Central memory CD4-positive, alpha-beta T cell (primary cell): ENCODE measurements at regions not wholly inside any gene's neighbourhood (a gene's known extent, or its start where the extent isn't known, plus 50 kb on each side); places are given as distances from the start of the nearest gene placed in this dataset.
A peak's percentile ranks its signal among the peaks of the same experiment; 100 is the strongest.

ENCODE experiments used
- DNase-seq: peaks from one replicate; pipeline ENCODE4 v3.0.0; 2022

DNA sequence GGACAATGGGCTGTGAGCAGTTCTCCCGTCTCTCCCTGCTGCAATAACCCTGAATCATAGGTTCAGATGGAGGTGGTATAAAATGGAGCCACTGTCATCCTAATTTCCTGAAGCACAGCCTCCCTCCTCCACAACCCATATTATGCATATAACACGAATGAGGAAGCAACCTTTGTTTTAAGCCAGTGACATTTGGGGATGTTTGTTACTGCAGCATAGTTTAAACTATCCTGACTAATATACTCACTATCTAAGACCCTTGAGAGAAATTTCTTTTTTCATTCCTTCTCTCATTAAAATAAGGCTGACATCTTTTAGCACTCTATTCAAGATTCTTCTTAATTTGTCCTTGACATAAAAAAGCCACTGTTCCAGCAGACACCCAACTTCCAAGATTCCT is 413.4 kb downstream of the SOX9 start:
- DNase-seq: no peak

DNA sequence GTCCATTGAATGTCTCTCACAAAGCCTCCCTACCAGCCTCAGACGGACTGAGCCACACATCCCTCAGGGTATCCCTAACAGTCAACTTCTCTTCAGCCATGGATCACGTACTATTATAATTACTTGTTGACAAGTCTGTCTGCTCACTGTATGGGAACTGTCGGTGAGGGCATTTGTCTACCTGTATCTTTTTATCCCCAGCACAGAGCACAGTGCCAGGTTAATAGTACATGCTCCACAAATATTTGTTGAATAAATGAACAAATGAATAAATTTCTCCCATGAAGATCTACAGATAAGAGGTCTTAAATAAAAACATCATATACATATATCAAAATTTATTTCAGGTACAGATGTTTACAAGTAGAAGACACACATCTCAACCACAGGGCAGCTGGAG is 414.0 kb downstream of the SOX9 start:
- no peak for DNase-seq

DNA sequence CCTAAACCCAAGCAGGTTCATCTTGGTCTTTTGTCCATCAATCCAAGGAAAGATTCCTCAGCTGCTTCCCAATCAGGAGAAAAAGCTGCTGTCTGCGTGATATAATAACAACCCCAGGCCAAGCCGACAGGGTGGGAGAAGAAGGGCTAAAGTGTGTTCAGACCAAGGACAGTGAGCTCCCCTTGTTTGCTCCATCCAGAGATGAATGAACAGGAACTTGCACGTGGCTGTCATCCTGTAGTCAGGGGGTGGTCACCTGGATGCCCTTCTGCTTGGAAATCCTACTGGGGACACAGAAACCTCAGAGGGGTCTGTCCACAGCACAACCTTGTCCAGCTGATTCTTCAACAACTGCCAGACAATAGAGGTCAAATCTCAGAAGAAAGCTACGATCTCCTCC is 414.5 kb downstream of the SOX9 start:
- no peak for DNase-seq

DNA sequence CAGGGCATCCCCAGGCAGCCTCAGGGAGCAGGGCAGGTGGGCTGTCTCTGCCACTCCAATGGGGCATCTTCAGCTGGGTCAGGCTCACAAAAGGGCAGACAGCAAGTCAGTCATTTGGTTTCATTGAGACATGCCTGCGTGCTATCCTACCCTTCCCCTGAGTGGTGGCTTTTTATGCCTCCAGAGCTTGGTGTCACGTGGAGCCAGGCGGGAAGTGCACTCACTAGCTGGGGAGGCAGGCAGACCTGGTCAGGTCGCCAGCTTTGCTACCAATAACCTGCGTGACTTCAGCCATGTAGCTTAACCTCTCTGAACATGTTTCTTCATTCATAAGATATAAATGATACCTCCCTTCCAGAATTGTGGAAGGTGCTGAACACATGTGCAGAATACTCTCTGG is 415.0 kb downstream of the SOX9 start:
- DNase-seq: no peak

DNA sequence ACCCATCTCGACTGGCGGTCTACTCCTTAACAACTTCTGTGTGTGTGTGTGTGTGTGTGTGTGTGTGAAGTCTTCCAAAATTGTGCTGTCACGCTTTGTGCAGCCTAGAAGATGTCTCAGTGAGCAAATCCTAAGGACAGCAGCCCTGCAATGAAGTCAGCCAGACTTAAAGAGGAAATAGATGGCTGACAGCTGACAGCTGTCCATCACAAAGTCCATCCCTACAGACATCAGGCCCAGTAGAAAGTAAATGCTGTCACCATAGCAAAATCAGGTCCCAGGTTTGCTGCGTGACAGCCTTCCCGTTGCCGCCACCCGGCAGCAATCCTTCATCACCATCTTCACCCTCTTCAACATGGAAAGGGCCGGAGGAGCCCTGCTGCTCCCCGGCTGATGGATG is 416.0 kb downstream of the SOX9 start:
- no peak for DNase-seq

DNA sequence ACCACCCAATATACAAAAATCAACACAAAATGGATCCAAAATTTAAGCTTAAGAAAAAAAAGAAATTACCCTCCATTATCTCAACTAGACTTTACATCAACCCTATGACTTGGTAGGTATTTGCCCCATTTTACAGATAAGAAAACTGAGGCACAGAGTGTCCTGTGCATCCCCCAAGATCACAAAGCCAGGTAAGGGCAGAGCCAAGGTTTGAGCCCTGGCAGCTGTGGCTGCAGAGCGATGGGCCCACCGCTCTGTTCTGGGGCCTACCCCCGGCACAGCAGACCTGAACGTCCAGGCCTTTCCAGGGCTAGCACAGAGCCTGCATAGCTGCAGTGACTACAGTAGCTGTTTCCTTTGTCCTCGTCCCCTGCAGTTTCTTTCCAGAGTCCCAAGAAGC is 417.6 kb downstream of the SOX9 start:
- DNase-seq: no peak

DNA sequence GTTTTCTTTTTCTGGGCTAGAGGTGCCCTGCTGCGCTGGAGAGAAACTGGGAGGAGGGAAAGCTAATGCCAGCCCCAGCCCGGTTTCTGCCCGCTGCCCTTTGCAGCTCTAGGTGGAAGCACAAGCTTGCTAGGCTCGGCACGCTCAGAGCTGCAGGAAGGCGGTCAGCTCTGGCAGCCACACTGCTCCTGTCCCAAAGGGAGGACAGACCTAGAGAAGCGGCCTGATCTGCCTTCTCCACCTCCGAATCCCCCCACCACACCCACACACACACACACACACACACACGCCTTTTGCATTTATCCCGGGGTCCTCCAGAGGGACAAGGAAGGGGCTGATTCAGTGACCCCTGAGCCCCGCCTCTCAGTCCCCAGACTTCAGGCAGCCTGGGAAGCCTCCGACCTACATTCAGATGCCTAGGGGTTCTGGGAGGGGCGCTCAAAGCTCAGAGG is 418.1 kb downstream of the SOX9 start:
- DNase-seq: no peak

DNA sequence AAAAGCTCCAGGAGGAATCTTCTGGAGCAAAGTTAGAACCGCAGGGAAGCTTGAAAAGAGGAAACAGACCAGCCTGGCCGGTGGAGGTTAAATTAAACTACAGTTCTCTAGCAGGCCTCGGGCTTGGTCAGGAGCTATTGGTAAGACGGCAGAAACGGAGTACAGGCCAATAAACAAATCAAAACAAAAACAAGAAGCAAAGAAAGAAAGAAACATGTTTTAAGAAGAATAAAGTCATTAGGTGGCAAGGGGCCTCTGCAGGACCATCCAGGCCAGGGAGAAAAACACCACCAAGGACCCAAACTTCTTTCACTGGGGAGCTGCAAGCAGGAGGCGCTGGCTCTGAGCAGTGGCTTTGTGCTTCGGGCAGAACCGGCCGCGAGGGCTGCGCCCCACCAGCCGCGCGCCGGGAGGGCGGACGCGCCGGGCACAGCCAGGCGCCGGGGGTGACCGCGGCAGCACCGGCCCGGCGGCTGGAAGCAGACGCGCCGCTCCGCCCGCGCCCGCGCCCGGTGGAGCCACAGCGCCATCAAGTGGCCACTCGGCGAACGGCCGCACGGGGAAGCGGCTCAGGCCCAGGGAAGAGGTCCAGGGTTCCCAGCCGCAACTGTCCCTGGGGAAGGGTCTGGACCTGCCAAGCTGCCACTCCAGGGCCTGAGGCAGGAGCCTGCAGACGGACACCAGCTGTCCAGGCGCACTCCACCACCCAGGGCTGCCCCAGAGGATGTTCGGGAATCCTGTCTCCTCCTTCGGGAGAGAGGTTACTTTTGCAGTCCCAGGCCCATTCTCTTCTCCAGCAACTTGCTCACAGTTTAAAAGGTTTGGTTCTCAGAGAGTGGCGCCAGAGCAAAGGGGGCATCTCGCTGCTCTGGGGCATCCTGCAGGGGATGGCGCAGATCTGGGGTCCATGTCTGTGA is 419.4 kb downstream of the SOX9 start:
- peak; percentile 23 for DNase-seq

DNA sequence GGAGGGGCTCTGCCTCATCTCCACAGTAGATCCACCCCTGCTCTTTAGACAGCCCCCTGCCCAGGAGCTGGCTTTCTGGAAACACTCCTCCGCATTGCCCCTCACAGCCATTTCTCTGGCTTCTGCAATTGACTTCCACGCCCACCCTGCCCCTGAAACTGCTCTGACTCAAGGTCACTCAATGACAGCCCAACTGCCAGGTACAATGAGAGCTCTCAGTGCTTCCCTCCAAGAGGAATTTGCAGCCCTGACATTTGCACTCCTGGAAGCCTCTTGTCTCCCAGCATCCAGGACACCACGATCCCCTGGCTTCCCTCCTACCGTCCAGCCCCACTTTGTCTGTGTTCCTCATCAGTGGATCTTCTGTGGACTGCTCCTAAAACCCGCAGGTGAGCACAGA is 421.5 kb downstream of the SOX9 start:
- DNase-seq: no peak

DNA sequence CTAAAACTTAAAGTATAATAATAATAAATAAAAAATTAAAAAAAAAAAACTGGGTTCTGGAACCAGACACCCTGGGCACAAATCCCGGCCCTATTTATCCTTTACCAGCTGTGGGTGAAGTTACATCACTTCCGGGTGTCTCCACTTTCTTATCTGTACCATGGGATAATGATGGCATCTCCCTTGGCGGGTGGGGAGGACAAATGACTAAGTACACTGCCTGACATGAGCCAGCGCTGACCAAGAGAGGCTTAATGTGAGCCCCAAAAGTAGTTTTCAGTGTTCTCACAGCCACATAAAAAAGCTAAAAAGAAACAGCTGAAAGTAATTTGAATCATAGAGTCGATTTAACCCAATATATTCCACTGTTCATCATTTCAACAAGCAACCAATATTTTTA is 424.9 kb downstream of the SOX9 start:
- DNase-seq: no peak

DNA sequence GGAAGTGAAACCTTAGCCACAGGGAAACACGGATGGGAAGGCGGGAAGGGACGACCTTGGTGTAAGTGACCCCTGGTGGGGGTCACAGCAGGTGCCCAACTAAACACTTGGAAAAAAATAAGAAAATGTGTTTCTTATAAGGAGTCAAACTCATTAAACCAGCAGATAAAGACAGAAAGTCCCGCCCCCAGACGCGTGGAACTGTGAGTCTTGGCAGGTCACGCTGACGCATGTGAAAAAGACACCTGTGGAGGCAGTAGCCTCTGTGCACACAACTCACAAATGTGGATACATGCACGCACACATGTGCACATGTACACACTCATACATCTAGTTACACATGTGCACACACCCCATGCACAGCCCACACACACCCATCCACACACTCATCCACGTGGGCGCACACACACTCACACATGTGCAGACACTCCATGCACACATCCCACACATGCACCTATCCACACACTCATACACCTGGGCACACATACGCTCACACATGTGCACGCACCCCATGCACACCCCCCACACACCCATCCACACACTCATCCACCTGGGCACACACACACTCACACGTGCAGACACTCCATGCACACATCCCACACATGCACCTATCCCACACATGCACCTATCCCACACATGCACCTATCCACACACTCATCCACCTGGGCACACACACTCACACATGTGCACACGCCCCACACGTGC is 432.4 kb downstream of the SOX9 start:
- no peak for DNase-seq

DNA sequence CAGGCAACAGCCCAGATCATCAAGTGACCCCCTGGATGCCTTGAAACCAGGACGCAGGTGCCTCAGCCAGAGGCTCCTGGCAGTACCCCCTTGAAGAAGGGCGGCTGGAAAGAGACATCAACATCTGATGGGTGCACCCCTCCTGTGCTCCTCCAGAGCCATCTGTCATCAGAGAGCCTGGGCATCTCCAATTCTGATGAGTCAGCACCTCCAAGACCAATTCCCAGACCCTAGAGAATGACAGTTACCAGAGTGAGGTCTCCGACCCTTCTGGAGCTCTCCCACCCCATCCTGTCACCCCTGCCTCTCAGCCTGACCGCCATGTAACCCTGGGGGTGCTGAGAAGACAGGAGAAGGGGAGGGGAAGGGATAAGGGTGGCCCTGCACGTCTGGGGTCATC is 433.7 kb downstream of the SOX9 start:
- no peak for DNase-seq

DNA sequence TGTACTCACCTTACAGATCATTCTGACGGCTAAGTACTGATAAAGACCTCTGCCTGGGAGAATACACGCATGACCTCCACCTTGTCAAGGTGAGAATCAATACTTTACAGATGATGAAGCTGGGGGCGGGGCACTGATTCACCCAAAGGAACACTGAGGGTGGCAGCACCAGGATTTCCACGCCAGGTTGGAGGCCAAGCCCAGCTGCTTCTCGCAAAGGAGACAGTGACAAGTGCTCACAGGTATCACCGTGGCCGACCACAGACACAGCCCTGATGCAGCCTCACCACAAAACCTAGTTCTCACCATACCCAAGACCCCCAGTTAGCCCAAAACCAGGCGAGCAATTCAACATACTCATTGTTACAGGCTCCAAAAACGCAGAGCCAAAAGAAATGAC is 434.2 kb downstream of the SOX9 start:
- DNase-seq: no peak

DNA sequence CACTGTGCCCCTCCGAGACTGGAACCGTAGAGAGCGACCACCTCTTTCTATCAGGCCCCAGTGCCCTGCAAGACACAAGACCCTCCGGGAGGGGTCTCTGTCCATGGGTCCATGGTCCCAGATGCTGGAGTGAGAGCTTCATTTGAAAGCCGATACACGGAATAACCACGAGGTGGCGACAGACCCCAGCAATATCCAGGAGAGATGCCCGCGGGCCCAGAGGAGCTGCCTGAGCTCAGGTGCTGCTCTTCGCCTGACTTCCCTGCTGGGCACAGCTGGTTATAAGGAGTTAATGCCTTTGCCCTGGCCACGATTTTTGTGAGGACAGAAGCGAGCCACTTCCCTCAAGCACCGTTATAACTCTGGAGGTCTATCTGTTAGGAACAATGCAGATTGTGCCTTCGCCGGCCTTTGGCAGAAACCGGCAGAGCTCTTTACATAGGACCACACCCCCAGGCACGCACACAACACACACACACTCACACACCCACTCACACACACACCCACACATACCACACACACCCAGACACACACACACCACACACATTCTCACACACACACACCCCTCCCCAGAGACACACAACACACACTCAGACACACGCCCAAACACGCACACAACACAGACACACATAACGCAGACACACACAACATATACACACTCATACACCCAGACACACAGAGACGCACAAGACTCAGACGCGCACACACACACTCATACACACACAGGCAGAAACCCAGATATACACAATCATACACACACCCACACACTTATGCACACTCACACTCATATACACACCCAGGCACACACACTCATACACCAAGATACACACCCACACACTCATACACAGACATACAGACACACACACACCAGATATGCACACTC is 436.4 kb downstream of the SOX9 start:
- peak; percentile 34 for DNase-seq

DNA sequence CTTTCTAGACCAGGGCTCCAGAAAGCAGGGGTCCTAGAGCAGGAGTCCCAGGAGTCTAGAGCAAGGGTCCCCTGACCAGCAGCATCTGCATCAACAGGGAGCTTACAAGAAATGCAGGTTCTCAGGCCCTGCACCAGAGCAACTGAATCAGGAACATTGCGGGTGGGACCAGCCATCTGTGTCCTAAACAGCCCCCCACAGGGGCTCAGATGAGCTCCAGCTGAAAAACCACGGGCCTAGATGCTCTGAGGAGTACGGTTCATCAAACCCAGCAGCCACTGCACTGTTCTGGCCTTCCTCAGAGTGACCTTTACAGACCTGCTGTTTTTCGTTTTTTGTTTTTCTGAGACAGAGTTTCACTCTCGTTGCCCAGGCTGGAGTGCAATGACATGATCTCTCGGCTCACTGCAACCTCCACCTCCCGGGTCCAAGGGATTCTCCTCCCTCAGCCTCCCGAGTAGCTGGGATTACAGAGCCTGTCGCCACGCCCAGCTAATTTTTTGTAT is 438.2 kb downstream of the SOX9 start:
- no peak for DNase-seq

DNA sequence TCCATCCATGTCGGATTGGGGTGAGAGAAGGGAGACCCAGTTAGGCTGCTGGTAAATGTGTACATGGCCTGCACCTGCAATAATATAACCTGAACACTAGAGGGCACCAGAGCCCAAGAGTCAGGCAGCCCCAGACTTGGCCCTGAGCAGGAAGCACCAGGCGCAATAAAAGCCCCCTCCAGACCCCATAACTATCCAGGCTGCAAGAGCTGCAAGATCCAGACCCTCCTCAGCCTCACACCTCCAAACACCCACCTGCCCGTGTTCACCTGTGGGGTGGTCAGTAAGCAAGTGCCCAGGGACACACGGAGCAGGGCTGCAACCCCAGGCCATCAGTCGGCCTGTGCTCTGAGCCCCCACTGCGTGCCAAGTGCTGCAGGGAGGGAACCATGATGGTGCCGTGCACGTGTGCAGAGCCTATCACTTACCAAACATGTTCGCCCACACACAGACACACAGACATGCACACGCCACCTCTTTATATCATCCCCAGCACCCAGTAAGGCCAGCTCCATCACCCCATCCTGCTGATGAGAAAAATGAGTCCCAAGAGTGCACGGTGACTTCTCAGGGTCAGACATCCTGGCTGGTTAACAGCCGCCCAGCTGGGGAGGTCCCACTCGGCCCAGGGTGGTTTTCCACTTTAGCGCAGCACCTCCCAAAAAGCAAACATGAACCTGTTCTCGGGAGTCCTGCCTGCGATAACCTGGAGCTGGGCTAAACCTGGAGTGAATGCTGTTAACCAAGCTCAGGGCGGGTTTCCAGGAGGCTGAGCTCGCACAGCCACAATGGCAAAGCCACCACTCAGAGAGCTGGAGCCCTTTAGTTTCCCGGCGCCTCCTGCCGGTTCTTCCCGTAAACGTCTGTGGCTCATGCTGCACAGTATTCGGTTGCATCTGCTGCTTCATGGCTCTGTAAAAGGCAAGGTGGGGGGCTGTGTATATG is 439.8 kb downstream of the SOX9 start:
- DNase-seq: peak; percentile 35

DNA sequence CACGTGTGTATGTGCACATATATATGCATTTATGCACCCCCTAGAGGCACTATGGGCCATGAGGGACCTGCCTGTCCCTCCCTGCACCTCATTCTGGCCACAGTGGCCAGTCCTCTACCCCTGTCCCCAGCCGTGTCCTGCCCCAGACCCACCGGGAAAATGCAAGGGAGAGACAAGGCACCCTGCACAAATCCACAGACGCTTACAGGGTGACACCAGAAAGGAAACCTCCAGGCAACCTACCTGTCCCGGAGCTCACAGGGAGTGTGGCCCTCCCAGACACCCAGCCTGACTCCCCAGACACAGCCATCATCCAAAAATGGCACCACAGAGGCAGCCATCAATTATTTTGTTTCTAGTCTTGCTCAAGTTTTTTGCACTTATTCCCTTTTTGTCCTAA is 440.4 kb downstream of the SOX9 start:
- no peak for DNase-seq

DNA sequence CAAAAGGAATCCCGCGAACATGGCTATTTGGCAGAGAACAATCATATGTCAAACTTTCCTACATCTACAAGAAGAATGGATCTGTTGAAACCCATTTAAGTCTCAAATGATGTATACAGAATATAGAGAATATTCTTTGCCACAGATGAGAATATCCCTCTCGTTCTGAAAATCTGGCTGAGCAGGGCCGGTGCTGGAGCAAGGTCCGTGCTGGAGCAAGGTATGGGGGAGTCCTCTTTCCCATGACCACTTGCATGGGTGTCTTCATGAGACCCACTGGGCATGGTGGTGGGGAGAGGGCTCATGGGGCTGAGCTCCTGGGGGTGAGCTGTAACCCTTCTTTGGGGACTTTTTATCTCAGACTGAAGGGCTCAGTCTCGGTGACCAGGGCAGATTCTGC is 440.9 kb downstream of the SOX9 start:
- no peak for DNase-seq

DNA sequence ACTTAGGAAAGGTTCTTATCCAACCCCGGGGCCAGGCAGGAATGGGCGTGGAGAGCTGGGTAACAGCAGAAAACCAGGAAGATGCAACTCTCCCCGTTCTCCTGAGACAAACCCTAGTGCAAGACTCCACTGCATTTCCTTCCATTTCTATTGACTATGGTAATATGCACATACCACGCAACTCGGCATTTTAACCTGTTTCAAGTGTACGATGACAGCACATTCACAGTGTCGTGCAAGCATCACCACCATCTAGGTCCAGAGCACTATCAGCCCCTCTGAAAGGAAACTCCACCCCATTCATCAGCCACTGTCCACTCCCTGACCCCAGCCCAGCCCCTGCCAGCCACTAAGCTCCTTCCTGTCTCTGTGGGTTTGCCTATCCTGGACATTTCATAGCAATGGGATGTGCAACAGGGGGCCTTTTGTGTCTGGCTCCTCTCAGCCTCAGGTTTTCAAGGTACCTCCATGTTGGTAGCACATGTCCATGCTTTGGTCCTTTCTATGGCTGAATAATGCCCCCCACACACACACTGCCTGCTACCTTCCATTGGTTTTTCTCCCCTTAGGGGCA is 441.9 kb downstream of the SOX9 start:
- no peak for DNase-seq

DNA sequence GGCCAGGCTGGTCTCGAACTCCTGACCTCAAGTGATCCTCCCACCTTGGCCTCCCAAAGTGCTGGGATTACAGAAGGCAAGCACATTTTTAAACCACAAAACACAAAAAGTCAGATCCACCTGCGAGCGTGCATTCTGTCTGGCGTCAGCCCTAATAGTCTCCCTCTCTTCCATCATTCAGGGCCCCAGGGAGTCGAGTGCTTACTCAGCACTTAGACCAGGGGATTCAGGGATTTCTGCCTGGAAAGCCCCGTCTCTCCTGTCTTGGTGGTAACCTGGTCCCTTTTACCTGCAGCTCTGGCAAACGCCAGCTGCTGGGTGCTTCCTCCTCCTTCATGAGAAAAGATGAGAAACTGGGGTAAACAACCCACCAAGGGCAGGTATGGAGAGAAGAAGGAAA is 443.1 kb downstream of the SOX9 start:
- no peak for DNase-seq

DNA sequence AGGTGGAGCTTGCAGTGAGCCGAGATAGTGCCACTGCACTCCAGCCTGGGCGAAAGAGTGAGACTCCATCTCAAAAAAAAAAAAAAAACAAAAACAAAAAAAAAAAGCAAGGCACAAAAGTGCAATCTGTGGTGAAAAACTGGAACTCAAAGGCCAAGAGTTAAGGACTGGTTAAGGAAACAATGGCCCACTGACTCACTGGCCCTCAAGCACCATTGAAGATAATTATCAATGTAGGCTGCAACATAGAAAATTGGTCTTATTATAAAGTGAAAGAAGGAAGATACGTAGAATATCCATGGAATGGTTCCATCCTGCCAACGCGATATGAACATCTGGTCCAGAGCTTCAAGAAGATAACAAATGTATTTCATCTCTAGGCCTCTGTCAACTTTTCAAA is 444.2 kb downstream of the SOX9 start:
- no peak for DNase-seq

DNA sequence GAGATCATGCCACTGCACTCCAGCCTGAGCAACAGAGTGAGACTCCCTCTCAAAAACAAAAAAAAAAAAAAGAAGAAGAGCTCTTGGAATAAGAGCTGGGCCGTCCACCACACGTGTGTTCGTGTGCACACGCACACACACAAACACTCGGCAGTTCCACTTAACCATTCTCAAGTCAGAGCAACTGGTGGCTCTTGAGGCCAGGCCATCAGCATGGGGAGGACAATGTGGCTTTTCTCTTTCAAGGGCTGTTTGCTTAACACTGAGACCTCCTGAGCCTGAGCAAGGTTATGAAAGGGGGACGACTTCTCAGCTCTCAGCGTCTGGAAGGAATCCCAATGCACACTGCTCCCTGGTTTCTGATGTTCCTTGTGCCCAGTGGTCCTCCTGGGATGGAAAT is 444.9 kb downstream of the SOX9 start:
- no peak for DNase-seq
